Gastroesophageal sphincter (tissue), 2 donors: ENCODE measurements at regions not wholly inside any gene's neighbourhood (a gene's known extent, or its start where the extent isn't known, plus 50 kb on each side); places are given as distances from the start of the nearest gene placed in this dataset.

Source experiments
- POLR2A ChIP-seq, 2 donors: fragments of 450-650 bp; IDR thresholded peaks; one replicate each; pipeline ENCODE4 v1.6.1; 2017; ENCODE audit warnings: antibody characterized with exemption in 2 of 2, mild to moderate bottlenecking in 2 of 2, moderate library complexity in 1 of 2
- POLR2AphosphoS5 ChIP-seq: sonication (generic); formaldehyde crosslinking; IDR thresholded peaks from one replicate; pipeline ENCODE4 v1.6.1; 2017; ENCODE audit warnings: antibody characterized with exemption

- TF ChIP-seq POLR2A (IDR thresholded peaks at IDR 0.05), result no peak
- TF ChIP-seq POLR2AphosphoS5, result no peak
Measured at GRCh38 chr16:77117707-77118106, 73.3 kb upstream of the MON1B start.
